Stimulated activated CD4-positive, alpha-beta T cell treated with anti-CD3 and anti-CD28 coated beads, Interleukin-12 subunit alpha, Interleukin-12 subunit beta, amount 100 ng/mL, for 4 hours (primary cell): ENCODE measurements at regions not wholly inside any gene's neighbourhood (a gene's known extent, or its start where the extent isn't known, plus 50 kb on each side); places are given as distances from the start of the nearest gene placed in this dataset.
A peak's percentile ranks its signal among the peaks of the same experiment; 100 is the strongest.
"Not testable (repeated sequence)": the region's sequence is repeated elsewhere in the genome, so short reads cannot be mapped to it uniquely, and the experiment has no call there.

Experiments used
- DNase-seq: peaks from one replicate; pipeline ENCODE4 v3.0.0-alpha.2; 2020

GRCh38 chr5:153296251-153296844, 194.1 kb upstream of the GRIA1 start:
- not testable (repeated sequence) for DNase-seq

- no peak for DNase-seq
Observed at GRCh38 chr5:153299891-153300290, 190.6 kb upstream of the GRIA1 start.

- DNase-seq = no peak
Observed at GRCh38 chr5:153308282-153308681, 182.2 kb upstream of the GRIA1 start.

GRCh38 chr5:153318556-153318955, 171.9 kb upstream of the GRIA1 start:
- DNase-seq = no peak

GRCh38 chr5:153321478-153321877, 169.0 kb upstream of the GRIA1 start:
- no peak for DNase-seq

GRCh38 chr5:153340139-153340538, 150.3 kb upstream of the GRIA1 start:
- no peak for DNase-seq

- no peak for DNase-seq
Observed at GRCh38 chr5:153340738-153341137, 149.7 kb upstream of the GRIA1 start.

GRCh38 chr5:153342487-153342886, 148.0 kb upstream of the GRIA1 start:
- no peak for DNase-seq

- DNase-seq = no peak
Observed at GRCh38 chr5:153347611-153348010, 142.9 kb upstream of the GRIA1 start.

GRCh38 chr5:153350175-153350883, 140.1 kb upstream of the GRIA1 start:
- DNase-seq = no peak

- DNase-seq = peak; percentile 1
Observed at GRCh38 chr5:153352685-153353219, 137.7 kb upstream of the GRIA1 start.

- DNase-seq = no peak
Observed at GRCh38 chr5:153357493-153358112, 132.9 kb upstream of the GRIA1 start.

- no peak for DNase-seq
Observed at GRCh38 chr5:153358315-153358976, 132.0 kb upstream of the GRIA1 start.

- DNase-seq = no peak
Observed at GRCh38 chr5:153360860-153361259, 129.6 kb upstream of the GRIA1 start.

GRCh38 chr5:153361735-153362409, 128.6 kb upstream of the GRIA1 start:
- DNase-seq = no peak

GRCh38 chr5:153365547-153365946, 124.9 kb upstream of the GRIA1 start:
- no peak for DNase-seq

GRCh38 chr5:153367466-153367865, 123.0 kb upstream of the GRIA1 start:
- no peak for DNase-seq

- no peak for DNase-seq
Observed at GRCh38 chr5:153372425-153373129, 117.9 kb upstream of the GRIA1 start.

GRCh38 chr5:153373130-153373498, 117.4 kb upstream of the GRIA1 start:
- no peak for DNase-seq

- DNase-seq = not testable (repeated sequence)
Observed at GRCh38 chr5:153381630-153382029, 108.8 kb upstream of the GRIA1 start.

- no peak for DNase-seq
Observed at GRCh38 chr5:153390569-153390968, 99.9 kb upstream of the GRIA1 start.

GRCh38 chr5:153399595-153399994, 90.9 kb upstream of the GRIA1 start:
- no peak for DNase-seq
